CD4-positive, alpha-beta T cell (primary cell): ENCODE measurements at regions not wholly inside any gene's neighbourhood (a gene's known extent, or its start where the extent isn't known, plus 50 kb on each side); places are given as distances from the start of the nearest gene placed in this dataset.

Experiments
- ATAC-seq: fragments of 200-7000 bp; cut with Tn5 transposase; one replicate; pipeline ENCODE4 v1.10.0; 2022; ENCODE audit warnings: mild to moderate bottlenecking; ENCODE audit not compliant: poor library complexity
- CTCF ChIA-PET: fragments of 350-600 bp; sonication (Branson Sonifier 250); formaldehyde crosslinking; loops from one replicate; lab custom pipeline; 2021; ENCODE audit warnings: antibody characterized with exemption, inconsistent platforms; lab: Charles Lee
- POLR2A ChIA-PET: fragments of 350-600 bp; sonication (Branson Sonifier 250); formaldehyde crosslinking; loops from one replicate; lab custom pipeline; 2021; ENCODE audit warnings: antibody characterized with exemption, inconsistent platforms; lab: Charles Lee
- DNase-seq, 14 experiments: peaks; one replicate each; pipeline ENCODE4 v3.0.0-alpha.2; 2013 to 2020; ENCODE audit warnings: mixed read lengths in 2 of 14
- H3K27ac ChIP-seq, 2 donors: one replicate each; pipeline versions ENCODE4 v1.5.1 to v1.7.0; 2013; ENCODE audit warnings: low read length in 2 of 2, low read depth in 1 of 2, mild to moderate bottlenecking in 1 of 2
- H3K27me3 ChIP-seq, 2 experiments: 1 replicate in 1 of 2; 2 replicates in 1 of 2; pipeline versions ENCODE4 v1.6.1 to v1.7.0; 2013; ENCODE audit warnings: low read length in 2 of 2, control low read depth in 1 of 2, mild to moderate bottlenecking in 1 of 2, moderate library complexity in 1 of 2; ENCODE audit not compliant: insufficient read depth in 2 of 2, control insufficient read depth in 1 of 2
- H3K36me3 ChIP-seq: one replicate; pipeline ENCODE4 v1.6.1; 2013; ENCODE audit warnings: low read length, control low read depth; ENCODE audit not compliant: insufficient read depth
- H3K4me1 ChIP-seq: one replicate; pipeline ENCODE4 v1.6.1; 2013; ENCODE audit warnings: low read length, control low read depth; ENCODE audit not compliant: insufficient read depth
- H3K4me3 ChIP-seq: one replicate; pipeline ENCODE4 v1.5.1; 2013; ENCODE audit warnings: mild to moderate bottlenecking, low read length, moderate library complexity
- H3K9me3 ChIP-seq, 2 experiments: 1 replicate in 1 of 2; 2 replicates in 1 of 2; pipeline versions ENCODE4 v1.6.1 to v1.7.0; 2013; ENCODE audit warnings: low read length in 2 of 2, mild to moderate bottlenecking in 2 of 2, control low read depth in 1 of 2, moderate library complexity in 1 of 2; ENCODE audit not compliant: control insufficient read depth in 1 of 2, insufficient read depth in 1 of 2
- H3K27ac Mint-ChIP-seq: one replicate; pipeline ENCODE4 v1.8.0; 2020; ENCODE audit warnings: mixed read lengths
- H3K27me3 Mint-ChIP-seq: one replicate; pipeline ENCODE4 v1.8.0; 2021; ENCODE audit warnings: mixed read lengths
- H3K36me3 Mint-ChIP-seq: one replicate; pipeline ENCODE4 v1.8.0; 2021; ENCODE audit warnings: low read depth, mixed read lengths
- H3K4me1 Mint-ChIP-seq: one replicate; pipeline ENCODE4 v1.8.0; 2021; ENCODE audit warnings: low read depth, mixed read lengths
- H3K4me3 Mint-ChIP-seq: one replicate; pipeline ENCODE4 v1.8.0; 2020; ENCODE audit warnings: mild to moderate bottlenecking, mixed read lengths
- H3K9me3 Mint-ChIP-seq: one replicate; pipeline ENCODE4 v1.8.0; 2020; ENCODE audit warnings: mixed read lengths
- intact Hi-C, 2 experiments: fragments of 100-400 bp; cut with DNase I in 1 of 2; cut with micrococcal nuclease in 1 of 2; formaldehyde crosslinking; loops; one replicate each; pipeline versions ENCODE4 v1.15.1 to v1.9.0; 2023 to 2025; cut with DNase I, micrococcal nuclease
- TF ChIP-seq, protein P1 (sequence below): fragments of 200-600 bp; IDR thresholded peaks from one replicate; pipeline ENCODE4 v1.8.0; 2022; ENCODE audit warnings: antibody characterized with exemption, mild to moderate bottlenecking

DNA sequence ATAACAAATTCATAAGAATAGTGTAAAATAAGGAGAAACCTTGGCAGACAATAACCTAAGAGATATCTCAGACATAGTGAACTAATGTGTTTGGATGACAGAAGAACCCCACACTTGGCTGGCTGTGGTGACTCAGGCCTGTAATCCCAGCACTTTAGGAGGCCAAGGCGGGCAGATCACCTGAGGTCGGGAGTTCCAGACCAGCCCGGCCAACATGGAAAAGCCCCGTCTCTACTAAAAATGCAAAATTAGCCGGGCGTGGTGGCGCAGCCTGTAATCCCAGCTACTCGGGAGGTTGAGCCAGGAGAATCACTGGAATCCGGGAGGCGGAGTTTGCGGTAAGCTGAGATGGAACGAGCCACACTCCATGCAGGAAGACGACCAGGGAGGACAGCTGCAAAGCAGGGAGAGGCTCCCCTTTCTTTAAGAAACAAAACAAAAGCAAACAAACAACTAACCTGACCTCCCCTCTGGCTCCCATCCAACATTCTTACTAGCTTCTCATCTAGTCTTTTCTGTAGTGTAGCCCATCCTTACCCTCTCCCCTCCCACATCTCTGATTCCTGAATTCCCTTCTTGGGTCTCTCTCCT lies 84.2 kb downstream of the ZNF280B start:
- Mint-ChIP-seq H3K4me1 (no peaks in the 10 kb centered on the region), H3K4me3 (no peak overlapping the region), H3K27me3 (peaks cover 44% of the 10 kb centered on the region), H3K9me3 (no peaks in the 10 kb centered on the region), H3K27ac (no peak overlapping the region), H3K36me3 (no peaks in the 10 kb centered on the region)
- POLR2A ChIA-PET = no interaction called here
- H3K36me3 ChIP-seq = no peaks in the 10 kb centered on the region
- TF ChIP-seq, protein P1, sequence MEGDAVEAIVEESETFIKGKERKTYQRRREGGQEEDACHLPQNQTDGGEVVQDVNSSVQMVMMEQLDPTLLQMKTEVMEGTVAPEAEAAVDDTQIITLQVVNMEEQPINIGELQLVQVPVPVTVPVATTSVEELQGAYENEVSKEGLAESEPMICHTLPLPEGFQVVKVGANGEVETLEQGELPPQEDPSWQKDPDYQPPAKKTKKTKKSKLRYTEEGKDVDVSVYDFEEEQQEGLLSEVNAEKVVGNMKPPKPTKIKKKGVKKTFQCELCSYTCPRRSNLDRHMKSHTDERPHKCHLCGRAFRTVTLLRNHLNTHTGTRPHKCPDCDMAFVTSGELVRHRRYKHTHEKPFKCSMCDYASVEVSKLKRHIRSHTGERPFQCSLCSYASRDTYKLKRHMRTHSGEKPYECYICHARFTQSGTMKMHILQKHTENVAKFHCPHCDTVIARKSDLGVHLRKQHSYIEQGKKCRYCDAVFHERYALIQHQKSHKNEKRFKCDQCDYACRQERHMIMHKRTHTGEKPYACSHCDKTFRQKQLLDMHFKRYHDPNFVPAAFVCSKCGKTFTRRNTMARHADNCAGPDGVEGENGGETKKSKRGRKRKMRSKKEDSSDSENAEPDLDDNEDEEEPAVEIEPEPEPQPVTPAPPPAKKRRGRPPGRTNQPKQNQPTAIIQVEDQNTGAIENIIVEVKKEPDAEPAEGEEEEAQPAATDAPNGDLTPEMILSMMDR = no peak
- H3K9me3 ChIP-seq = no peaks in the 10 kb centered on the region
- DNase-seq (no peak), ATAC-seq (no peak)
- H3K4me1 ChIP-seq = peaks cover 3% of the 10 kb centered on the region
- no peak overlapping the region for H3K27ac ChIP-seq
- intact Hi-C loops = loop anchor here in 1 of 2 experiments (5.0 kb wide), 1 partner anchor 217 kb away; no protein-coding TSS in a partner anchor
- CTCF ChIA-PET = no interaction called here
- H3K27me3 ChIP-seq = peaks cover 3 to 13% of the 10 kb centered on the region in 2 experiments
- no peak overlapping the region for H3K4me3 ChIP-seq

GRCh38 chr22:22424956-22425355 lies 83.6 kb downstream of the ZNF280B start:
- Mint-ChIP-seq H3K4me1 (no peaks in the 10 kb centered on the region), H3K27ac (no peak overlapping the region), H3K4me3 (no peak overlapping the region), H3K27me3 (peaks cover 38% of the 10 kb centered on the region), H3K9me3 (no peaks in the 10 kb centered on the region), H3K36me3 (no peaks in the 10 kb centered on the region)
- no peak overlapping the region for H3K4me3 ChIP-seq
- intact Hi-C loops = loop anchor here in 1 of 2 experiments (5.0 kb wide), 1 partner anchor 218 kb away; no protein-coding TSS in a partner anchor
- no peak overlapping the region for H3K27ac ChIP-seq
- H3K36me3 ChIP-seq = no peaks in the 10 kb centered on the region
- no peak for ATAC-seq
- H3K4me1 ChIP-seq = peaks cover 3% of the 10 kb centered on the region
- TF ChIP-seq, protein P1 = no peak
- no peak for DNase-seq
- ChIA-PET CTCF (no interaction called here), POLR2A (no interaction called here)
- peaks cover 3 to 13% of the 10 kb centered on the region in 2 experiments for H3K27me3 ChIP-seq
- H3K9me3 ChIP-seq = no peaks in the 10 kb centered on the region

GRCh38 chr22:22425356-22425755 lies 83.2 kb downstream of the ZNF280B start:
- peaks cover 34% of the 10 kb centered on the region for H3K27me3 Mint-ChIP-seq
- peaks cover 3 to 13% of the 10 kb centered on the region in 2 experiments for H3K27me3 ChIP-seq
- DNase-seq (no peak), ATAC-seq (no peak)
- ChIA-PET CTCF (no interaction called here), POLR2A (no interaction called here)
- H3K9me3 ChIP-seq = no peaks in the 10 kb centered on the region
- peaks cover 3% of the 10 kb centered on the region for H3K4me1 ChIP-seq
- H3K4me1 Mint-ChIP-seq = no peaks in the 10 kb centered on the region
- TF ChIP-seq, protein P1 = no peak
- H3K4me3 Mint-ChIP-seq = no peak overlapping the region
- no peak overlapping the region for H3K4me3 ChIP-seq
- intact Hi-C loops = no loop called here
- H3K36me3 ChIP-seq = no peaks in the 10 kb centered on the region
- no peak overlapping the region for H3K27ac ChIP-seq
- H3K27ac Mint-ChIP-seq = no peak overlapping the region
- H3K36me3 Mint-ChIP-seq = no peaks in the 10 kb centered on the region
- H3K9me3 Mint-ChIP-seq = no peaks in the 10 kb centered on the region
